SK-N-DZ (cell line): ENCODE measurements at regions not wholly inside any gene's neighbourhood (a gene's known extent, or its start where the extent isn't known, plus 50 kb on each side); places are given as distances from the start of the nearest gene placed in this dataset.

Source experiments
- DNase-seq: peaks from one replicate; pipeline ENCODE4 v3.0.0-alpha.2; 2015; ENCODE audit warnings: low spot score

GRCh38 chr16:52874042-52874441 is 178.7 kb downstream of the CHD9NB start:
- DNase-seq: no peak

- no peak for DNase-seq
Observed at GRCh38 chr16:52872731-52873130, 180.0 kb downstream of the CHD9NB start.

- no peak for DNase-seq
Observed at GRCh38 chr16:52871481-52871880, 181.2 kb downstream of the CHD9NB start.

- DNase-seq: no peak
Observed at GRCh38 chr16:52869243-52869642, 183.5 kb downstream of the CHD9NB start.

GRCh38 chr16:52863000-52863399 is 189.7 kb downstream of the CHD9NB start:
- no peak for DNase-seq

GRCh38 chr16:52861614-52862022 is 191.1 kb downstream of the CHD9NB start:
- DNase-seq: peak; percentile 64

GRCh38 chr16:52855463-52855862 is 197.2 kb downstream of the CHD9NB start:
- DNase-seq: no peak

GRCh38 chr16:52852978-52853377 is 199.7 kb downstream of the CHD9NB start:
- no peak for DNase-seq

- DNase-seq: no peak
Observed at GRCh38 chr16:52851211-52851740, 201.4 kb downstream of the CHD9NB start.

- no peak for DNase-seq
Observed at GRCh38 chr16:52843381-52843780, 209.3 kb downstream of the CHD9NB start.

GRCh38 chr16:52837251-52837650 is 215.4 kb downstream of the CHD9NB start:
- DNase-seq: no peak

- DNase-seq: no peak
Observed at GRCh38 chr16:52834736-52835465, 217.8 kb downstream of the CHD9NB start.

- DNase-seq: peak; percentile 41
Observed at GRCh38 chr16:52832771-52833170, 219.9 kb downstream of the CHD9NB start.

GRCh38 chr16:52827456-52827855 is 225.2 kb downstream of the CHD9NB start:
- DNase-seq: no peak

- DNase-seq: peak; percentile 24
Observed at GRCh38 chr16:52825892-52826291, 226.8 kb downstream of the CHD9NB start.

- DNase-seq: no peak
Observed at GRCh38 chr16:52819808-52820207, 232.9 kb downstream of the CHD9NB start.

GRCh38 chr16:52819405-52819804 is 233.3 kb downstream of the CHD9NB start:
- no peak for DNase-seq

GRCh38 chr16:52817696-52818095 is 235.0 kb downstream of the CHD9NB start:
- no peak for DNase-seq

GRCh38 chr16:52816993-52817392 is 235.7 kb downstream of the CHD9NB start:
- DNase-seq: peak; percentile 70

GRCh38 chr16:52812678-52813556 is 239.8 kb downstream of the CHD9NB start:
- no peak for DNase-seq

- DNase-seq: no peak
Observed at GRCh38 chr16:52805559-52806168, 247.0 kb downstream of the CHD9NB start.

GRCh38 chr16:52800432-52800831 is 252.3 kb downstream of the CHD9NB start:
- no peak for DNase-seq
